HEK293T (cell line): ENCODE measurements at regions not wholly inside any gene's neighbourhood (a gene's known extent, or its start where the extent isn't known, plus 50 kb on each side); places are given as distances from the start of the nearest gene placed in this dataset.
"Not testable (repeated sequence)": the region's sequence is repeated elsewhere in the genome, so short reads cannot be mapped to it uniquely, and the experiment has no call there.

Experiments used
- CTCF ChIA-PET: fragments of 350-600 bp; formaldehyde crosslinking; extraction: SDS; loops from one replicate; lab custom pipeline; 2021; ENCODE audit warnings: antibody characterized with exemption, inconsistent platforms; lab: Yijun Ruan, JAX
- POLR2A ChIA-PET: fragments of 350-600 bp; formaldehyde crosslinking; extraction: SDS; loops from one replicate; lab custom pipeline; 2020; ENCODE audit warnings: antibody characterized with exemption, inconsistent platforms; lab: Yijun Ruan, JAX
- DNase-seq: peaks from one replicate; pipeline ENCODE4 v3.0.0; 2012; ENCODE audit warnings: mixed read lengths; ENCODE audit errors: extremely low spot score
- ARNT ChIP-seq: fragments of 450-650 bp; IDR thresholded peaks from 2 replicates; pipeline ENCODE4 v1.6.1; 2017; ENCODE audit warnings: mild to moderate bottlenecking
- BHLHE40 ChIP-seq: fragments of 450-650 bp; IDR thresholded peaks from 2 replicates; pipeline ENCODE4 v1.6.1; 2016; ENCODE audit warnings: mild to moderate bottlenecking, moderate library complexity, borderline replicate concordance
- CTBP1 ChIP-seq: fragments of 450-650 bp; IDR thresholded peaks from 2 replicates; pipeline ENCODE4 v1.6.1; 2016; ENCODE audit warnings: borderline replicate concordance
- ELF4 ChIP-seq: fragments of 450-650 bp; IDR thresholded peaks from 2 replicates; pipeline ENCODE4 v1.6.1; 2017; ENCODE audit warnings: antibody characterized with exemption
- FOXA1 ChIP-seq: fragments of 450-650 bp; IDR thresholded peaks from 2 replicates; pipeline ENCODE4 v1.6.1; 2016; ENCODE audit warnings: mild to moderate bottlenecking
- FOXK2 ChIP-seq: fragments of 450-650 bp; IDR thresholded peaks from 2 replicates; pipeline ENCODE4 v1.6.1; 2016; ENCODE audit warnings: mild to moderate bottlenecking
- FOXM1 ChIP-seq: fragments of 450-650 bp; IDR thresholded peaks from 2 replicates; pipeline ENCODE4 v1.6.1; 2017; ENCODE audit warnings: mild to moderate bottlenecking, borderline replicate concordance
- HDGF ChIP-seq: fragments of 450-650 bp; IDR thresholded peaks from 2 replicates; pipeline ENCODE4 v1.6.1; 2017; ENCODE audit warnings: antibody characterized with exemption, borderline replicate concordance
- L3MBTL2 ChIP-seq: fragments of 450-650 bp; conservative IDR thresholded peaks from 2 replicates; pipeline ENCODE4 v1.6.1; 2016; ENCODE audit warnings: mild to moderate bottlenecking
- LEF1 ChIP-seq: fragments of 450-650 bp; IDR thresholded peaks from 2 replicates; pipeline ENCODE4 v1.6.1; 2017; ENCODE audit warnings: mild to moderate bottlenecking, borderline replicate concordance
- NFRKB ChIP-seq: fragments of 450-650 bp; IDR thresholded peaks from 2 replicates; pipeline ENCODE4 v1.6.1; 2016; ENCODE audit warnings: mild to moderate bottlenecking, moderate library complexity
- PKNOX1 ChIP-seq: fragments of 450-650 bp; IDR thresholded peaks from 2 replicates; pipeline ENCODE4 v1.6.1; 2016
- SP1 ChIP-seq: fragments of 450-650 bp; IDR thresholded peaks from 2 replicates; pipeline ENCODE4 v1.6.1; 2017
- SUZ12 ChIP-seq: fragments of 450-650 bp; IDR thresholded peaks from 2 replicates; pipeline ENCODE4 v1.6.1; 2016; ENCODE audit warnings: mild to moderate bottlenecking
- TARDBP ChIP-seq: fragments of 450-650 bp; IDR thresholded peaks from 2 replicates; pipeline ENCODE4 v1.6.1; 2016
- ZNF384 ChIP-seq: fragments of 450-650 bp; IDR thresholded peaks from 2 replicates; pipeline ENCODE4 v1.6.1; 2016

DNA sequence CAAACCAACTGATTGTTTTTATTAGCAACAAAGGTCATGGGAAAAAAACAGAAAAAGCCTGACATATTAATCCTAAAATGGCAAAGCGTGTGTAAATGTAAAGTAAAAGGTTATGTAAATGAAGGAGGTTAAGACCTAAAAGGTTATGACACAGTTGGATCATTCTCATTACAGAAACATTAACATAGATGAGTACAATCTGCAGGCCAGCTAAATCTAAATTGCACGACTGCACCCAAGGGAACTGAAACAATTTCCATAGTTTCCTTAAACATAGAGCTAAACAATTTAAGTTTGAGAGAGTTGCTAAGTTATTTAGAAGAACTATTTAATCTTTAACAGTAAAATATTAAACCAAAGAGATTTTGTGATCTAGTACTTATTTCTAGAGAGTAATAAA, 151.6 kb upstream of the UBE2E3 start:
- DNase-seq, result no peak
- POLR2A ChIA-PET, result no interaction called here
- no peak for TF ChIP-seq SUZ12
- no peak for TF ChIP-seq ZNF384
- no peak for TF ChIP-seq PKNOX1
- no peak for TF ChIP-seq FOXM1
- CTCF ChIA-PET, result no interaction called here

GRCh38 chr2:180823546-180824141, 156.8 kb upstream of the UBE2E3 start:
- DNase-seq, result no peak
- ChIA-PET CTCF (no interaction called here), POLR2A (no interaction called here)
- TF ChIP-seq SP1 (no peak), NFRKB (no peak), FOXK2 (no peak), SUZ12 (no peak), BHLHE40 (no peak), TARDBP (no peak), L3MBTL2 (no peak), ARNT (no peak), LEF1 (no peak), ELF4 (no peak), FOXM1 (no peak), CTBP1 (no peak), HDGF (no peak), PKNOX1 (no peak), ZNF384 (no peak), FOXA1 (no peak)

- POLR2A ChIA-PET, result no interaction called here
- TF ChIP-seq SP1 (no peak), CTBP1 (no peak), FOXA1 (no peak), HDGF (no peak), ZNF384 (no peak), PKNOX1 (no peak), L3MBTL2 (no peak), ARNT (no peak), NFRKB (no peak), SUZ12 (no peak), LEF1 (no peak), FOXM1 (no peak), ELF4 (no peak), FOXK2 (no peak), BHLHE40 (no peak), TARDBP (no peak)
- DNase-seq, result no peak
- CTCF ChIA-PET, result no interaction called here
Observed at GRCh38 chr2:180819106-180819505, 161.3 kb upstream of the UBE2E3 start.

GRCh38 chr2:180818700-180819099, 161.7 kb upstream of the UBE2E3 start:
- DNase-seq, CTCF ChIA-PET, POLR2A ChIA-PET: not testable (repeated sequence)

DNA sequence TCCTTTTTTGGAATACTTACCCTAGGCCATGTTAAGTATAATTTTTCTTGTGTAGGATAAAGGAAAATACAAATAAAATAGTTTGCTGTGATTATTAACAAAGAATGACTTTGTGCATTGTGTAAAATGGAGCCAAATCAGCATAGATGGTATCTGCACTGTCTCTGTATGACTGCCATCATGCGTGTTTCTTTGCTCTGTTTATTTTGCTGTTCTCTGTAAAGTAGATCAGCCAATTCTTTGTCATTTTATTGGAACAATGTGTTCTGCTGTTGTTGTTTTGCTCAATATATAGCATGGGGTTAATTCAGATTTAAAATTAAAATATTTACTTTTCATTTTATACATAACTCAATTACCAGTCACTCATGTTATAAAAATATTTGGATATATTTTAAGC, 181.3 kb upstream of the UBE2E3 start:
- POLR2A ChIA-PET, result no interaction called here
- TF ChIP-seq ZNF384 (no peak), SP1 (no peak), PKNOX1 (no peak), ARNT (no peak), SUZ12 (no peak), LEF1 (no peak), BHLHE40 (no peak), ELF4 (no peak), FOXK2 (no peak), FOXM1 (no peak), L3MBTL2 (no peak), FOXA1 (no peak)

GRCh38 chr2:180790891-180791290, 189.5 kb upstream of the UBE2E3 start:
- ChIA-PET POLR2A (no interaction called here), CTCF (no interaction called here)
- TF ChIP-seq ELF4, result no peak
- no peak for TF ChIP-seq FOXM1
- no peak for TF ChIP-seq SP1
- TF ChIP-seq TARDBP, result no peak
- TF ChIP-seq SUZ12, result no peak
- TF ChIP-seq ZNF384, result no peak
- no peak for TF ChIP-seq BHLHE40
- no peak for TF ChIP-seq FOXK2
- TF ChIP-seq HDGF, result no peak
- no peak for TF ChIP-seq PKNOX1
- TF ChIP-seq NFRKB, result no peak
- no peak for TF ChIP-seq ARNT
- TF ChIP-seq L3MBTL2, result no peak
- TF ChIP-seq CTBP1, result no peak
- no peak for TF ChIP-seq LEF1
- TF ChIP-seq FOXA1, result no peak
- DNase-seq, result no peak

More for the DNA sequence above, 181.3 kb upstream of the UBE2E3 start:
- CTCF ChIA-PET, result no interaction called here
- DNase-seq, result no peak
